GM12875 (cell line): ENCODE measurements at regions not wholly inside any gene's neighbourhood (a gene's known extent, or its start where the extent isn't known, plus 50 kb on each side); places are given as distances from the start of the nearest gene placed in this dataset.
"Not testable (repeated sequence)": the region's sequence is repeated elsewhere in the genome, so short reads cannot be mapped to it uniquely, and the experiment has no call there.

Source experiments
- H3K4me3 ChIP-seq: one replicate; pipeline ENCODE4 v1.5.1; 2011; ENCODE audit warnings: low read depth, low read length, control low read depth
- TF ChIP-seq, protein P1 (sequence below): IDR thresholded peaks from 2 replicates; pipeline ENCODE4 v1.5.1; 2011; ENCODE audit warnings: low read depth, mild to moderate bottlenecking, control low read depth, inconsistent platforms, low read length, moderate library complexity, borderline replicate concordance; ENCODE audit not compliant: insufficient read depth

GRCh38 chr11:109668973-109669634, 247.1 kb downstream of the C11orf87 start:
- no peak overlapping the region for H3K4me3 ChIP-seq

DNA sequence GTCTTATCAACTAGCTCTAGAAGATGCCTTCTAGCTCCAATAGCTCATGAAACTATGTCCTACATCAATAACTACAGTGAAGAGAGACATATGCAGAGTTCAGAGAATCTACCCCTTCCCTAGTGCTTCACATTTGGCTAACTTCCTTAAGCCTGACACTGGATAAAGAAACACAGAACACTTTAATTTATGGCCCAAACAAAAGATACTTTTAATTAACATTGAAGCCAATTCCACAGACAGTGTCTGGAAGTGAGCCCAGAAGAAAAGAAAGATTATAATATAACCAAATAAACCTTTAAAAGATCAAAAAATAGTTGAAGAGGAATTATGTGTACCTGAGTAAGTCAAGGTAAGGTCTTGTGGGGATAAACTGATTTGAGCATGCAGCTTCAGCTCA, 255.2 kb downstream of the C11orf87 start:
- TF ChIP-seq, protein P1, sequence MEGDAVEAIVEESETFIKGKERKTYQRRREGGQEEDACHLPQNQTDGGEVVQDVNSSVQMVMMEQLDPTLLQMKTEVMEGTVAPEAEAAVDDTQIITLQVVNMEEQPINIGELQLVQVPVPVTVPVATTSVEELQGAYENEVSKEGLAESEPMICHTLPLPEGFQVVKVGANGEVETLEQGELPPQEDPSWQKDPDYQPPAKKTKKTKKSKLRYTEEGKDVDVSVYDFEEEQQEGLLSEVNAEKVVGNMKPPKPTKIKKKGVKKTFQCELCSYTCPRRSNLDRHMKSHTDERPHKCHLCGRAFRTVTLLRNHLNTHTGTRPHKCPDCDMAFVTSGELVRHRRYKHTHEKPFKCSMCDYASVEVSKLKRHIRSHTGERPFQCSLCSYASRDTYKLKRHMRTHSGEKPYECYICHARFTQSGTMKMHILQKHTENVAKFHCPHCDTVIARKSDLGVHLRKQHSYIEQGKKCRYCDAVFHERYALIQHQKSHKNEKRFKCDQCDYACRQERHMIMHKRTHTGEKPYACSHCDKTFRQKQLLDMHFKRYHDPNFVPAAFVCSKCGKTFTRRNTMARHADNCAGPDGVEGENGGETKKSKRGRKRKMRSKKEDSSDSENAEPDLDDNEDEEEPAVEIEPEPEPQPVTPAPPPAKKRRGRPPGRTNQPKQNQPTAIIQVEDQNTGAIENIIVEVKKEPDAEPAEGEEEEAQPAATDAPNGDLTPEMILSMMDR, result no peak
- no peak overlapping the region for H3K4me3 ChIP-seq

More at GRCh38 chr11:109668973-109669634, 247.1 kb downstream of the C11orf87 start:
- TF ChIP-seq, protein P1, result no peak

- TF ChIP-seq, protein P1, result no peak
Observed at GRCh38 chr11:109677876-109678275, 255.9 kb downstream of the C11orf87 start.

DNA sequence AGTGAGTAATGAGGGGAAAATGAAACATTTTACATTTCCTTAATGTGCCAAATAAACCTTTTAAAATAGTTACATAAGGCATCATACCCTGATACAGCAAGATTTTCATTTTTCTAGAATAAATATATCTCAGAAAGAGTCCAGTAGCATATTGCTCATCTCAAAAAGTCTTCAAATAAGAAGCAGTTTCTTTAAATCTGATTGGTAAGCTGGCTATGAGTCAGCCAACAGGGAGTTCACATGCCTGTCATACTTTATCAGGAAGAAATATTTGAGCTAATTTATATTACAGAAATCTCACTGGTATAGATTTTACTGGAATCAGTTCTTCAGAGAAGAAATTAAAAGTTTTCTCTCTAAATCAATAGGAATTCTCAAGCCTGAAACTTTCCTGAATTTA, 258.1 kb downstream of the C11orf87 start:
- TF ChIP-seq, protein P1, result no peak
- H3K4me3 ChIP-seq, result no peak overlapping the region

More at GRCh38 chr11:109677876-109678275, 255.9 kb downstream of the C11orf87 start:
- no peak overlapping the region for H3K4me3 ChIP-seq

- not testable (repeated sequence) for H3K4me3 ChIP-seq
Observed at GRCh38 chr11:109682788-109683187, 260.8 kb downstream of the C11orf87 start.

GRCh38 chr11:109695696-109696095, 273.7 kb downstream of the C11orf87 start:
- TF ChIP-seq, protein P1, result no peak
- no peak overlapping the region for H3K4me3 ChIP-seq

- no peak overlapping the region for H3K4me3 ChIP-seq
- TF ChIP-seq, protein P1, result no peak
Observed at GRCh38 chr11:109696191-109696897, 274.4 kb downstream of the C11orf87 start.
